HCT116 (cell line): ENCODE measurements at regions not wholly inside any gene's neighbourhood (a gene's known extent, or its start where the extent isn't known, plus 50 kb on each side); places are given as distances from the start of the nearest gene placed in this dataset.

Source experiments
- ATAC-seq: fragments of 200-7000 bp; cut with Tn5 transposase; 2 replicates; pipeline ENCODE4 v1.9.1; 2020; ENCODE audit warnings: mild to moderate bottlenecking, moderate library complexity
- BruUV-seq: library from RNA; stranded (reverse); fragments of 400-500 nt; replicated peaks from 2 replicates; lab custom pipeline; 2021; lab: Mats Ljungman, UMichigan
- CTCF ChIA-PET: fragments of 300-600 bp; sonication (Branson Sonifier 250); formaldehyde crosslinking; loops from one replicate; lab custom pipeline; 2021; ENCODE audit warnings: antibody characterized with exemption; lab: Charles Lee
- POLR2A ChIA-PET: fragments of 300-600, 350-600 bp; sonication (Branson Sonifier 250); formaldehyde crosslinking; loops from one replicate; lab custom pipeline; 2021; ENCODE audit warnings: antibody characterized with exemption; lab: Charles Lee
- RAD21 ChIA-PET, 2 experiments: fragments of 300-600 bp; sonication (Branson Sonifier 250); formaldehyde crosslinking; loops; one replicate each; lab custom pipeline; 2023; ENCODE audit warnings: low total read pairs in 2 of 2; ENCODE audit not compliant: uncharacterized antibody in 2 of 2, unreplicated experiment in 2 of 2, low non-redundant PET in 1 of 2; lab: Charles Lee
- DNase-seq: peaks from one replicate; pipeline ENCODE4 v3.0.0-alpha.2; 2010; ENCODE audit warnings: low read depth, low spot score
- H2AFZ ChIP-seq: fragments of 200-600 bp; shearing (Covaris generic), sonication (generic); 2 replicates; pipeline ENCODE4 v1.6.1; 2017; ENCODE audit warnings: low read depth, mixed run types, mixed read lengths, antibody characterized with exemption, low read length; ENCODE audit not compliant: poor library complexity, severe bottlenecking
- H3K27ac ChIP-seq: 2 replicates; pipeline ENCODE4 v1.5.1; 2012; ENCODE audit warnings: low read depth, low read length
- H3K27me3 ChIP-seq: fragments of 200-600 bp; sonication (generic); 2 replicates; pipeline ENCODE4 v1.6.1; 2016; ENCODE audit warnings: mixed run types, low read length, mixed read lengths; ENCODE audit not compliant: insufficient read depth
- H3K36me3 ChIP-seq, 2 experiments: fragments of 200-500 bp in 1 of 2; fragments of 200-600 bp in 1 of 2; sonication (Bioruptor generic) in 1 of 2; sonication (generic) in 1 of 2; 2 replicates each; pipeline versions ENCODE4 v1.5.1 to v1.6.1; 2014 to 2016; ENCODE audit warnings: low read length in 2 of 2, inconsistent platforms in 1 of 2, mixed read lengths in 1 of 2, mixed run types in 1 of 2; ENCODE audit not compliant: insufficient read depth in 2 of 2, control insufficient read depth in 1 of 2
- H3K4me1 ChIP-seq, 2 experiments: fragments of 200-600 bp in 1 of 2; sonication (generic) in 1 of 2; 2 replicates each; pipeline versions ENCODE4 v1.5.1 to v1.6.1; 2012 to 2017; ENCODE audit warnings: low read length in 2 of 2, inconsistent platforms in 1 of 2, mild to moderate bottlenecking in 1 of 2, mixed read lengths in 1 of 2, mixed run types in 1 of 2, moderate library complexity in 1 of 2; ENCODE audit not compliant: insufficient read depth in 2 of 2, control insufficient read depth in 1 of 2
- H3K4me2 ChIP-seq: fragments of 200-600 bp; sonication (generic); 2 replicates; pipeline ENCODE4 v1.6.1; 2017; ENCODE audit warnings: mixed run types, low read length, mixed read lengths
- H3K4me3 ChIP-seq, 2 experiments: fragments of 200-600 bp in 1 of 2; sonication (generic) in 1 of 2; replicated peaks in 1 of 2; 2 replicates each; pipeline ENCODE4 v1.5.1; 2011 to 2016; ENCODE audit warnings: low read length in 2 of 2, control low read depth in 1 of 2, low read depth in 1 of 2, mild to moderate bottlenecking in 1 of 2, mixed read lengths in 1 of 2, mixed run types in 1 of 2
- H3K79me2 ChIP-seq: fragments of 200-600 bp; sonication (generic); 2 replicates; pipeline ENCODE4 v1.6.1; 2017; ENCODE audit warnings: mild to moderate bottlenecking, mixed run types, low read length, moderate library complexity, mixed read lengths; ENCODE audit not compliant: insufficient read depth
- H3K9ac ChIP-seq: fragments of 200-600 bp; sonication (generic); 2 replicates; pipeline ENCODE4 v1.6.1; 2016; ENCODE audit warnings: low read length, mixed read lengths
- H3K9me2 ChIP-seq: fragments of 200-600 bp; sonication (generic), shearing (Covaris generic); 2 replicates; pipeline ENCODE4 v1.6.1; 2017; ENCODE audit warnings: mixed run types, mild to moderate bottlenecking, moderate library complexity; ENCODE audit not compliant: insufficient read depth
- H3K9me3 ChIP-seq, 2 experiments: fragments of 200-500 bp in 1 of 2; fragments of 200-600 bp in 1 of 2; sonication (Bioruptor generic) in 1 of 2; sonication (generic) in 1 of 2; 2 replicates each; pipeline ENCODE4 v1.6.1; 2014 to 2017; ENCODE audit warnings: low read length in 2 of 2, mixed read lengths in 2 of 2, inconsistent platforms in 1 of 2, low read depth in 1 of 2, mild to moderate bottlenecking in 1 of 2, mixed run types in 1 of 2, moderate library complexity in 1 of 2; ENCODE audit not compliant: control insufficient read depth in 1 of 2, insufficient read depth in 1 of 2
- H4K20me1 ChIP-seq: fragments of 200-600 bp; sonication (generic), shearing (Covaris generic); 2 replicates; pipeline ENCODE4 v1.6.1; 2017; ENCODE audit warnings: mixed run types, mild to moderate bottlenecking, moderate library complexity; ENCODE audit not compliant: insufficient read depth
- CEBPB ChIP-seq: IDR thresholded peaks from 2 replicates; pipeline ENCODE4 v1.6.1; 2012; ENCODE audit warnings: low read depth
- SIN3A ChIP-seq: IDR thresholded peaks from 2 replicates; pipeline ENCODE4 v1.6.1; 2012; ENCODE audit warnings: low read depth
- SP1 ChIP-seq: IDR thresholded peaks from 2 replicates; pipeline ENCODE4 v1.6.1; 2012; ENCODE audit warnings: low read depth
- SRF ChIP-seq: IDR thresholded peaks from 2 replicates; pipeline ENCODE4 v1.6.1; 2012; ENCODE audit warnings: low read depth
- TCF7L2 ChIP-seq: IDR thresholded peaks from 2 replicates; pipeline ENCODE4 v1.7.0; 2011; ENCODE audit warnings: borderline replicate concordance, inconsistent platforms; ENCODE audit not compliant: insufficient read depth, insufficient read length; ENCODE audit errors: extremely low read depth
- YY1 ChIP-seq: IDR thresholded peaks from 2 replicates; pipeline ENCODE4 v1.6.1; 2011; ENCODE audit warnings: low read length, low read depth, moderate library complexity, mild to moderate bottlenecking; ENCODE audit not compliant: insufficient replicate concordance; ENCODE audit errors: extremely low read depth
- ZFX ChIP-seq: fragments of 450-650 bp; IDR thresholded peaks from 2 replicates; pipeline ENCODE4 v1.6.1; 2017
- intact Hi-C: fragments of 100-400 bp; cut with micrococcal nuclease; formaldehyde crosslinking; loops from 2 replicates; pipeline ENCODE4 v1.10.0; 2022
- TF ChIP-seq, protein P1 (sequence below): IDR thresholded peaks from 2 replicates; pipeline ENCODE4 v1.6.1; 2012
- TF ChIP-seq, protein P2 (sequence below): IDR thresholded peaks from 2 replicates; pipeline ENCODE4 v1.6.1; 2011; ENCODE audit warnings: mild to moderate bottlenecking, low read length, moderate library complexity; ENCODE audit not compliant: insufficient replicate concordance; ENCODE audit errors: extremely low read depth

DNA sequence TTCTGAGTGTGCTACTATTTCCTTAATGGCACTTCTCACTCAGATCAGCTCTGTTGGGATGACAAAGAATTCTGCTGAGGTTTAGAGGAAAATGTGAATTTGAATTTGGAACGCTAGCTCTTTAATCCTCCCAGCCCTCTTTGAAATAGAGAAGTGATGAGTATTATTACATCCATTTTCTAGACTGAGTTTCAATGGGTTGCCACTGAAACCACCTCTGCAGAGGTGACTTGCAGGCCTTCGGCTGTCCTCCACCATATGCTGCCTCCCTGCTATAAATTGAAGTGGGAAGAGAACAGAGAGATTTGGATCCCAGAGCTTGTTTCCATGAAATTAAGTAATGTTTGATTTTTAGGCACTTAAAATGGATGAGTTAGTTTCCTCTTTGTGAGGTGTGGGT lies 363.2 kb upstream of the SNX7 start:
- H4K20me1 ChIP-seq: no peaks in the 10 kb centered on the region
- ChIA-PET RAD21 (no interaction called here), CTCF (no interaction called here), POLR2A (no interaction called here)
- no peaks in the 10 kb centered on the region for H3K9me3 ChIP-seq
- BruUV-seq: no TSS peak
- H3K9me2 ChIP-seq: no peaks in the 10 kb centered on the region
- no peaks in the 10 kb centered on the region for H3K27me3 ChIP-seq
- H3K4me3 ChIP-seq: no peak overlapping the region
- H3K9ac ChIP-seq: no peak overlapping the region
- H3K79me2 ChIP-seq: no peaks in the 10 kb centered on the region
- DNase-seq (no peak), ATAC-seq (no peak)
- no peaks in the 10 kb centered on the region for H3K4me1 ChIP-seq
- H3K36me3 ChIP-seq: no peaks in the 10 kb centered on the region
- H2AFZ ChIP-seq: no peak overlapping the region
- no peak overlapping the region for H3K4me2 ChIP-seq
- no peak for TF ChIP-seq ZFX
- TF ChIP-seq, protein P1, sequence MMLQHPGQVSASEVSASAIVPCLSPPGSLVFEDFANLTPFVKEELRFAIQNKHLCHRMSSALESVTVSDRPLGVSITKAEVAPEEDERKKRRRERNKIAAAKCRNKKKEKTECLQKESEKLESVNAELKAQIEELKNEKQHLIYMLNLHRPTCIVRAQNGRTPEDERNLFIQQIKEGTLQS: no peak
- intact Hi-C loops: no loop called here
- H3K27ac ChIP-seq: no peak overlapping the region

DNA sequence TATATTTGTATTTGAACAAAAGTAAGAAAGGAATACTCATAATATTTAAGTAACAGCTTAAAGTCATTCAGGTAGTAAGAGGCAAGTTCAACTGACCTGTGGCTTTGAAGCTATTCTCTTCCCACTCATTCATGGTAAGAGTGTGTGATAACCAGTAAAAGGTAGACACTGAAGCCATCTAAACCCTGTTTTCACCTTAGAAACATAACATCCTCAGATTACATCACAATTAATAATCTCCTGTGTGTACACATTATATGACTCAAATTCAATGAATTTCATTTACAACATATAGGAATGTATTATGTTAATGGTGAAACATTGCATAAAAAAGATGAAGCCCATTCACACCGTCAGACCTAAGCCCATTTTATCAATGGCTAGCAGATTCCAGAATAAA lies 364.8 kb upstream of the SNX7 start:
- H4K20me1 ChIP-seq: no peaks in the 10 kb centered on the region
- no peak for DNase-seq

More for the DNA sequence above, 364.8 kb upstream of the SNX7 start:
- intact Hi-C loops: no loop called here
- H3K9me3 ChIP-seq: no peaks in the 10 kb centered on the region
- no TSS peak for BruUV-seq
- POLR2A ChIA-PET: no interaction called here
- no peaks in the 10 kb centered on the region for H3K36me3 ChIP-seq
- H3K9me2 ChIP-seq: no peaks in the 10 kb centered on the region
- no peak overlapping the region for H3K9ac ChIP-seq
- H2AFZ ChIP-seq: no peak overlapping the region
- H3K27ac ChIP-seq: no peak overlapping the region
- no peak overlapping the region for H3K4me2 ChIP-seq
- no peaks in the 10 kb centered on the region for H3K4me1 ChIP-seq
- TF ChIP-seq YY1 (no peak), CEBPB (no peak), SP1 (no peak), SRF (no peak), TCF7L2 (no peak), SIN3A (no peak), ZFX (no peak)
- TF ChIP-seq, protein P2, sequence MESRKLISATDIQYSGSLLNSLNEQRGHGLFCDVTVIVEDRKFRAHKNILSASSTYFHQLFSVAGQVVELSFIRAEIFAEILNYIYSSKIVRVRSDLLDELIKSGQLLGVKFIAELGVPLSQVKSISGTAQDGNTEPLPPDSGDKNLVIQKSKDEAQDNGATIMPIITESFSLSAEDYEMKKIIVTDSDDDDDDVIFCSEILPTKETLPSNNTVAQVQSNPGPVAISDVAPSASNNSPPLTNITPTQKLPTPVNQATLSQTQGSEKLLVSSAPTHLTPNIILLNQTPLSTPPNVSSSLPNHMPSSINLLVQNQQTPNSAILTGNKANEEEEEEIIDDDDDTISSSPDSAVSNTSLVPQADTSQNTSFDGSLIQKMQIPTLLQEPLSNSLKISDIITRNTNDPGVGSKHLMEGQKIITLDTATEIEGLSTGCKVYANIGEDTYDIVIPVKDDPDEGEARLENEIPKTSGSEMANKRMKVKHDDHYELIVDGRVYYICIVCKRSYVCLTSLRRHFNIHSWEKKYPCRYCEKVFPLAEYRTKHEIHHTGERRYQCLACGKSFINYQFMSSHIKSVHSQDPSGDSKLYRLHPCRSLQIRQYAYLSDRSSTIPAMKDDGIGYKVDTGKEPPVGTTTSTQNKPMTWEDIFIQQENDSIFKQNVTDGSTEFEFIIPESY: no peak
- TF ChIP-seq, protein P1: no peak
- H3K4me3 ChIP-seq: no peak overlapping the region
- no peaks in the 10 kb centered on the region for H3K27me3 ChIP-seq
- no peaks in the 10 kb centered on the region for H3K79me2 ChIP-seq
- CTCF ChIA-PET: no interaction called here
- RAD21 ChIA-PET: no interaction called here
- no peak for ATAC-seq
